SK-N-SH (cell line): ENCODE measurements at regions not wholly inside any gene's neighbourhood (a gene's known extent, or its start where the extent isn't known, plus 50 kb on each side); places are given as distances from the start of the nearest gene placed in this dataset.

ENCODE experiments used
- CTCF ChIA-PET: fragments of 300-600, 350-600 bp; formaldehyde crosslinking; extraction: SDS; loops from one replicate; lab custom pipeline; 2021; lab: Yijun Ruan, JAX
- POLR2A ChIA-PET: fragments of 350-600 bp; sonication (Branson Sonifier 250); formaldehyde crosslinking; extraction: SDS; loops from one replicate; lab custom pipeline; 2020; ENCODE audit warnings: antibody characterized with exemption, inconsistent platforms; lab: Yijun Ruan, JAX
- DNase-seq: peaks from one replicate; pipeline ENCODE4 v3.0.0; 2012
- H2AFZ ChIP-seq: fragments of 200-600 bp; sonication (generic); 2 replicates; pipeline ENCODE4 v1.8.1; 2016; ENCODE audit warnings: antibody characterized with exemption, mild to moderate bottlenecking, low read depth
- H3F3A ChIP-seq: fragments of 200-600 bp; sonication (generic); replicated peaks from 2 replicates; pipeline ENCODE3; 2016; ENCODE audit warnings: antibody characterized with exemption, mild to moderate bottlenecking; ENCODE audit not compliant: insufficient read depth
- H3K27ac ChIP-seq, 2 experiments: fragments of 200-500 bp in 1 of 2; fragments of 200-600 bp in 1 of 2; sonication (Bioruptor generic) in 1 of 2; sonication (generic), shearing (Covaris generic) in 1 of 2; 2 replicates each; pipeline versions ENCODE4 v1.5.1 to v1.6.1; 2014 to 2016; ENCODE audit warnings: low read depth in 2 of 2, inconsistent platforms in 1 of 2, low read length in 1 of 2, mild to moderate bottlenecking in 1 of 2, mixed read lengths in 1 of 2
- H3K27me3 ChIP-seq: fragments of 200-600 bp; sonication (generic), shearing (Covaris generic); 2 replicates; pipeline ENCODE4 v1.6.1; 2016; ENCODE audit warnings: mixed run types; ENCODE audit not compliant: insufficient read depth
- H3K36me3 ChIP-seq, 2 experiments: fragments of 200-500 bp in 1 of 2; fragments of 200-600 bp in 1 of 2; sonication (Bioruptor generic) in 1 of 2; sonication (generic) in 1 of 2; replicated peaks in 1 of 2; 2 replicates each; pipeline versions ENCODE3 to v1.5.1; 2014 to 2016; ENCODE audit warnings: low read length in 1 of 2, mild to moderate bottlenecking in 1 of 2; ENCODE audit not compliant: insufficient read depth in 2 of 2, control insufficient read depth in 1 of 2
- H3K4me1 ChIP-seq, 2 experiments: fragments of 200-500 bp in 1 of 2; fragments of 200-600 bp in 1 of 2; sonication (Bioruptor generic) in 1 of 2; sonication (generic), shearing (Covaris generic) in 1 of 2; 2 replicates each; pipeline versions ENCODE4 v1.5.1 to v1.6.1; 2014 to 2016; ENCODE audit warnings: low read depth in 1 of 2, low read length in 1 of 2, mixed run types in 1 of 2; ENCODE audit not compliant: insufficient read depth in 2 of 2, control insufficient read depth in 1 of 2
- H3K4me2 ChIP-seq: fragments of 200-600 bp; sonication (generic), shearing (Covaris generic); 2 replicates; pipeline ENCODE4 v1.6.1; 2017; ENCODE audit warnings: mixed run types
- H3K4me3 ChIP-seq, 2 experiments: fragments of 200-500 bp in 1 of 2; fragments of 200-600 bp in 1 of 2; sonication (Bioruptor generic) in 1 of 2; sonication (generic), shearing (Covaris generic) in 1 of 2; 2 replicates each; pipeline versions ENCODE4 v1.5.1 to v1.8.1; 2014 to 2016; ENCODE audit warnings: low read depth in 2 of 2, inconsistent platforms in 1 of 2, low read length in 1 of 2, mild to moderate bottlenecking in 1 of 2, mixed read lengths in 1 of 2, moderate library complexity in 1 of 2
- H3K79me2 ChIP-seq: fragments of 200-600 bp; sonication (generic); 2 replicates; pipeline ENCODE4 v1.8.1; 2017; ENCODE audit warnings: mild to moderate bottlenecking; ENCODE audit not compliant: insufficient read depth
- H3K9ac ChIP-seq: fragments of 200-600 bp; sonication (generic); 2 replicates; pipeline ENCODE4 v1.6.1; 2017; ENCODE audit warnings: mixed run types
- H3K9me2 ChIP-seq: fragments of 200-600 bp; sonication (generic); 2 replicates; pipeline ENCODE4 v1.6.1; 2017; ENCODE audit warnings: mixed run types
- H3K9me3 ChIP-seq: fragments of 200-600 bp; sonication (generic); 2 replicates; pipeline ENCODE4 v1.6.1; 2017; ENCODE audit warnings: mixed run types, mild to moderate bottlenecking, moderate library complexity
- H4K20me1 ChIP-seq: fragments of 200-600 bp; sonication (generic); 2 replicates; pipeline ENCODE4 v1.6.1; 2017; ENCODE audit warnings: mild to moderate bottlenecking, mixed run types; ENCODE audit not compliant: insufficient read depth
- ELF1 ChIP-seq: IDR thresholded peaks from 2 replicates; pipeline ENCODE4 v1.4.0; 2012
- EP300 ChIP-seq, 2 experiments: IDR thresholded peaks; 2 replicates each; pipeline versions ENCODE4 v1.4.0 to v1.6.1; 2012; ENCODE audit warnings: borderline replicate concordance in 1 of 2, low read depth in 1 of 2, low read length in 1 of 2
- FOSL2 ChIP-seq: IDR thresholded peaks from 2 replicates; pipeline ENCODE4 v1.4.0; 2012; ENCODE audit warnings: low read depth, mild to moderate bottlenecking, moderate library complexity, borderline replicate concordance
- FOXM1 ChIP-seq: IDR thresholded peaks from 2 replicates; pipeline ENCODE4 v1.4.0; 2012; ENCODE audit warnings: low read depth, mild to moderate bottlenecking
- JUND ChIP-seq: IDR thresholded peaks from 2 replicates; pipeline ENCODE4 v1.4.0; 2012
- MAX ChIP-seq: IDR thresholded peaks from 2 replicates; pipeline ENCODE4 v1.4.0; 2012; ENCODE audit warnings: low read depth
- MEF2A ChIP-seq: IDR thresholded peaks from 2 replicates; pipeline ENCODE4 v1.4.0; 2012; ENCODE audit warnings: low read depth, borderline replicate concordance
- MXI1 ChIP-seq: IDR thresholded peaks from 2 replicates; pipeline ENCODE4 v1.6.1; 2012; ENCODE audit warnings: mild to moderate bottlenecking, low read depth, low read length, improper control_type of control experiment
- PBX3 ChIP-seq: IDR thresholded peaks from 2 replicates; pipeline ENCODE4; 2012
- POLR2AphosphoS5 ChIP-seq: IDR thresholded peaks from 2 replicates; pipeline ENCODE4 v1.6.1; 2012; ENCODE audit warnings: low read depth, low read length
- RAD21 ChIP-seq: IDR thresholded peaks from 2 replicates; pipeline ENCODE4 v1.6.1; 2012; ENCODE audit warnings: mild to moderate bottlenecking, low read length
- RCOR1 ChIP-seq: fragments of 150-350 bp; IDR thresholded peaks from 2 replicates; pipeline ENCODE4 v1.6.1; 2017; ENCODE audit warnings: antibody characterized with exemption, low read length
- REST ChIP-seq: IDR thresholded peaks from 2 replicates; pipeline ENCODE4 v1.6.1; 2012; ENCODE audit warnings: mild to moderate bottlenecking, low read depth, low read length, moderate library complexity
- RFX5 ChIP-seq: IDR thresholded peaks from 2 replicates; pipeline ENCODE4 v1.6.1; 2012; ENCODE audit warnings: mild to moderate bottlenecking, improper control_type of control experiment, low read length
- TAF1 ChIP-seq: IDR thresholded peaks from 2 replicates; pipeline ENCODE4 v1.6.1; 2012; ENCODE audit warnings: low read depth, mild to moderate bottlenecking, low read length, moderate library complexity, borderline replicate concordance
- TCF12 ChIP-seq: IDR thresholded peaks from 2 replicates; pipeline ENCODE4 v1.4.0; 2012
- TEAD4 ChIP-seq: IDR thresholded peaks from 2 replicates; pipeline ENCODE4 v1.4.0; 2012; ENCODE audit warnings: mild to moderate bottlenecking, borderline replicate concordance; ENCODE audit not compliant: insufficient read depth
- USF2 ChIP-seq: fragments of 150-350 bp; IDR thresholded peaks from 2 replicates; pipeline ENCODE4 v1.6.1; 2017; ENCODE audit warnings: antibody characterized with exemption, low read length, low read depth, borderline replicate concordance
- YY1 ChIP-seq: IDR thresholded peaks from 2 replicates; pipeline ENCODE4 v1.4.0; 2012; ENCODE audit warnings: low read depth, mild to moderate bottlenecking
- WGBS: methylation state at CpG from one replicate; pipeline ENCODE4 v1.1.6; 2017; ENCODE audit warnings: low lambda C conversion rate; 5-methylcytosine and 5-hydroxymethylcytosine counted together

- Histone ChIP-seq H3K9me3 (no peaks in the 10 kb centered on the region), H3F3A (no peaks in the 10 kb centered on the region), H3K36me3 (no peaks in the 10 kb centered on the region), H3K27ac (no peak overlapping the region), H3K4me2 (no peak overlapping the region), H3K9ac (no peak overlapping the region), H2AFZ (no peak overlapping the region)
- WGBS = 0% methylated on average over 1 of the region's 1 CpG
- TF ChIP-seq MXI1 (no peak), ELF1 (no peak), FOXM1 (no peak), MEF2A (no peak), EP300 (IDR thresholded peaks at IDR 0.05; ENCODE audit: borderline replicate concordance in 1 of 2, low read depth in 1 of 2, low read length in 1 of 2) (no peak), YY1 (no peak), FOSL2 (no peak), MAX (no peak), USF2 (no peak), TEAD4 (no peak), TCF12 (no peak), RCOR1 (no peak), REST (no peak), RFX5 (no peak), PBX3 (no peak), JUND (no peak), TAF1 (no peak), POLR2AphosphoS5 (no peak), RAD21 (no peak)
- TF ChIP-seq, all 33 proteins: peak for 0
- no peak for DNase-seq
- Histone ChIP-seq H3K27me3 (no peaks in the 10 kb centered on the region; the same call in 1 of the 2 replicates), H3K4me3 (no peak overlapping the region), H4K20me1 (no peaks in the 10 kb centered on the region), H3K79me2 (no peaks in the 10 kb centered on the region), H3K9me2 (no peaks in the 10 kb centered on the region), H3K4me1 (no peaks in the 10 kb centered on the region)
- CTCF ChIA-PET = no interaction called here
- POLR2A ChIA-PET = no interaction called here
These were observed 2026.1 kb upstream of the TENM3 start for GRCh38 chr4:180217070-180217469.
